ENCODE measurements at regions not wholly inside any gene's neighbourhood (a gene's known extent, or its start where the extent isn't known, plus 50 kb on each side); places are given as distances from the start of the nearest gene placed in this dataset.

DNA sequence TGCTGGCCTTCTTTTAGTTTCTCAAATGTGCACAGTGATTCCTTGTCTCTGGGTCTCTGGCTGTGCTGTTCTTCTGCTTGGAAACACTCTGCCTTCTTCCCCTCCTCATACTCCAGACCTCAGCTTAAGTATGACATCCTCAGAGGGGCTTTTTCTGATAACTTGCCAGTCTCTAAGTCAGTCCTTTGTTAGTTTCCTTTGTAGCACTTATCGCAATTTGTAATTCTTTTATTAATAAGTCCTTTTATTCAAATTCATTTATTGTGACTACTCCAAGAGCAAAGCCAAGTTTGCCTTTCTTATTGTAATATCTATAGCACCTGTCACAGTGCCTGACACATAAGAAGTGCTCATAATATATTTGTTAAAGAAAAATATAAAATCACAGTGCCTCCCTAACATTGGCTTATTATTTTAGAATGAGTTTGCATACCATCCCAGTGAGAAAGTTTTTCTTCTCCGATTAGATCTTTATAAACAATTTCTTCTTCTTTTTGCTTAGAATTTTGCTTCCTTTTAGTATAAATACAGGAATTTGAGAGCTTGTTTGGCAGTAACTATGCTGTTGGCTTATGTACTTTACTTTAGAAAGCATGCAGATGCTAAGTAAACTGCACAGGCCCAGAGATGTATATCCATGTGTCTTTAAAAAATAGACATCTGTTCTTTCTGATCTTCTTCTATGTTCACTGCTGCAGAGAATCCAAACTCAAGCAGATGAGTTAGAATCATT, 198.0 kb downstream of the GAS1 start:
- TF ChIP-seq CTCF (conservative IDR thresholded peaks at IDR 0.05; ENCODE audit: low read length) (no peak), EZH2phosphoT487 (IDR thresholded peaks at IDR 0.05; ENCODE audit: borderline replicate concordance) (no peak)

Measured in Loucy (cell line).